HepG2 (cell line): ENCODE measurements at regions not wholly inside any gene's neighbourhood (a gene's known extent, or its start where the extent isn't known, plus 50 kb on each side); places are given as distances from the start of the nearest gene placed in this dataset.
"Not testable (repeated sequence)": the region's sequence is repeated elsewhere in the genome, so short reads cannot be mapped to it uniquely, and the experiment has no call there.

ENCODE experiments used
- CENPX ChIP-seq: sonication (generic); formaldehyde crosslinking; IDR thresholded peaks from 2 replicates; pipeline ENCODE4 v1.9.0; 2021; ENCODE audit warnings: mild to moderate bottlenecking, missing genetic modification reagents, moderate library complexity
- MXI1 ChIP-seq: IDR thresholded peaks from 3 replicates; pipeline ENCODE4 v1.6.1; 2012; ENCODE audit warnings: low read depth, low read length, inconsistent platforms, borderline replicate concordance
- NBN ChIP-seq: fragments of 450-650 bp; conservative IDR thresholded peaks from 2 replicates; pipeline ENCODE4 v1.6.1; 2017
- PAWR ChIP-seq: sonication (generic); formaldehyde crosslinking; IDR thresholded peaks from 2 replicates; pipeline ENCODE4 v1.4.0; 2020; ENCODE audit warnings: missing genetic modification reagents, mild to moderate bottlenecking, borderline replicate concordance
- POLR2AphosphoS5 ChIP-seq: IDR thresholded peaks from 2 replicates; pipeline ENCODE4 v1.6.1; 2012; ENCODE audit warnings: low read depth, low read length
- REST ChIP-seq, 2 experiments: IDR thresholded peaks; 2 replicates each; pipeline ENCODE4 v1.6.1; 2011 to 2012; ENCODE audit warnings: low read length in 2 of 2, borderline replicate concordance in 1 of 2, low read depth in 1 of 2, mild to moderate bottlenecking in 1 of 2, moderate library complexity in 1 of 2
- RNF219 ChIP-seq: sonication (generic); formaldehyde crosslinking; IDR thresholded peaks from 2 replicates; pipeline ENCODE4 v1.5.0; 2020; ENCODE audit warnings: mild to moderate bottlenecking, missing genetic modification reagents
- ZNF317 ChIP-seq: sonication (generic); formaldehyde crosslinking; IDR thresholded peaks from 2 replicates; pipeline ENCODE4 v1.5.0; 2020; ENCODE audit warnings: mild to moderate bottlenecking, missing genetic modification reagents

GRCh38 chr1:851841-852240 is 71.9 kb upstream of the SAMD11 start:
- not testable (repeated sequence) for TF ChIP-seq NBN; PAWR (CRISPR knock-in tag); POLR2AphosphoS5; CENPX (CRISPR knock-in tag); RNF219 (CRISPR knock-in tag); REST (IDR thresholded peaks at IDR 0.05; ENCODE audit: borderline replicate concordance in 1 of 2, low read depth in 1 of 2, low read length in 2 of 2); ZNF317 (CRISPR knock-in tag); MXI1
